HAP-1 (cell line): ENCODE measurements at regions not wholly inside any gene's neighbourhood (a gene's known extent, or its start where the extent isn't known, plus 50 kb on each side); places are given as distances from the start of the nearest gene placed in this dataset.

ENCODE experiments used
- DNase-seq, 2 experiments: peaks; one replicate each; pipeline ENCODE4 v3.0.0-alpha.2; 2016 to 2020; ENCODE audit warnings: low spot score in 2 of 2
- H3K27me3 ChIP-seq: fragments of 250-450 bp; sonication (Bioruptor Pico); 2 replicates; pipeline ENCODE4 v1.5.1; 2020; ENCODE audit warnings: low read depth, mild to moderate bottlenecking, moderate library complexity
- H3K36me3 ChIP-seq: fragments of 250-450 bp; sonication (Bioruptor Pico); replicated peaks from 2 replicates; pipeline ENCODE4 v1.5.1; 2020; ENCODE audit warnings: mild to moderate bottlenecking
- H3K4me1 ChIP-seq: fragments of 250-450 bp; sonication (Bioruptor Pico); 2 replicates; pipeline ENCODE4 v1.5.1; 2020; ENCODE audit warnings: mild to moderate bottlenecking
- H3K4me3 ChIP-seq: fragments of 250-450 bp; sonication (Bioruptor Pico); 2 replicates; pipeline ENCODE4 v1.5.1; 2020; ENCODE audit warnings: mild to moderate bottlenecking, moderate library complexity
- H3K9me3 ChIP-seq: fragments of 250-450 bp; sonication (Bioruptor Pico); 2 replicates; pipeline ENCODE4 v1.5.1; 2020; ENCODE audit warnings: mild to moderate bottlenecking, moderate library complexity
- in situ Hi-C: fragments of 300-500 bp; cut with MboI; formaldehyde crosslinking; loops from 3 replicates; pipeline ENCODE4 v1.14.3; 2020; ENCODE audit warnings: low sequenced_read_pairs, inconsistent platforms, mixed read lengths

DNA sequence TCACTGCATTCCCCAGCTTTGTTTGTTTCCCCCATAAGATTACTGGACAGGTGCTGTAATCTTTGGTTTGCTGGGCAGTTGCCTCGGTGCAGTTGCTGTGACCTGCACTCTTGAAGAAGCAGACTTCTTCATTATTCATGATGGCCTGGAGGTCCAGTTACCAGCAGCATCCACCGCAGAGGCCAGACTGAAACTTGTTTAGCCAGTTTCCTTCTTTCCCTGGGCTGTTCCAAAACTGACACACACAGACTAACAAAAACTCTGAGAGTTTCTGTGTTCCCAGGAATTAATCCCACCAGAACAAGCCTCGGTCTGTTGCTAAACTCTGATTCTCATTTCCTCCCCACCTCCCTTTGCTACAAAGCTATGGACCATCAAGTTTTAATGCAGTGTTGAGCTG, 144.1 kb downstream of the QRSL1 start:
- in situ Hi-C loops, result no loop called here
- H3K27me3 ChIP-seq, result no peaks in the 10 kb centered on the region
- no peak for DNase-seq
- no peaks in the 10 kb centered on the region for H3K4me1 ChIP-seq
- no peak overlapping the region for H3K4me3 ChIP-seq
- H3K9me3 ChIP-seq, result peaks cover 6% of the 10 kb centered on the region; the same call in 1 of the 2 replicates
- no peaks in the 10 kb centered on the region for H3K36me3 ChIP-seq

DNA sequence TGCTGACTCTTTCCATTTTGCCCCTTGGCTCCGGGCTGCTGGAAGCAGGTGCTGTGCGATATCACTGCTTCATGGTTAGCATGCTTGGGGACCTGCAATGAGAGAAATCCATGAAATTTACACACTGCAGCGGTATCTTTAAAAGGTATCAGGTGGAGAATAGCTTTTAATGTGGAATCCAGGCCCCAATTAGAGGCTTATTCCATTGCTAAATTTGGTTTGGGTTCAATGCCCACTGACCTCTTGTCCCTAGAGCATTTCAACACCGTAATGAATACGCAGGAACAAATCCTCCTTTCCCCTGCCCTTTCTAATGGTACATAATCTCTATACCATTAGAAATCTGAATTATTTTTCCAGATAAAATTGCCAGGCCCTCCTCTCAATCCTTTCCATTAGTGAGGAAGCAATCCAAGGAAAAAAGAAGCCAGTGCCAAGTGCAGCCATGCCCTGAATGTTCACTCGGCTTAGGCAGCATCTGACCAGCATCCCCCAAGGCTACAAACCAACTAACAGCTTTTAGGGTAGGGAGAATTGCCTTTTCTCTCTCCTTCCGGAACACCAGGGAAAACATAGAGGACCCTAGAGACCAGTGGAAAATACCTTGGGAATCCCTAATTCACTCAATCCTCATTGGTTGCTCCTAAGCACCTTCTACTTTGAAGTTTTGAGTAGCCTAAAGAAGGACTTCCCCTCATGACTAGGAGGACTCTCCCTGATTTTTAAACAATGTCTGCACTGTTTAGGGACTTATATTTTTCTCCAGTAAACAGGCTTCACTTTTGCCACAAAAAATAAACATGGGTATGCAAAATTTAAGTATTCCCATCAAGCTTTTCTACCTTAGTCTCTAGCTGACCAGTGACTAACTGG, 143.1 kb downstream of the QRSL1 start:
- H3K27me3 ChIP-seq, result no peaks in the 10 kb centered on the region
- in situ Hi-C loops, result no loop called here
- no peak overlapping the region for H3K4me3 ChIP-seq
- H3K36me3 ChIP-seq, result no peaks in the 10 kb centered on the region
- H3K4me1 ChIP-seq, result no peaks in the 10 kb centered on the region
- no peak for DNase-seq
- peaks cover 6% of the 10 kb centered on the region; the same call in 1 of the 2 replicates for H3K9me3 ChIP-seq

DNA sequence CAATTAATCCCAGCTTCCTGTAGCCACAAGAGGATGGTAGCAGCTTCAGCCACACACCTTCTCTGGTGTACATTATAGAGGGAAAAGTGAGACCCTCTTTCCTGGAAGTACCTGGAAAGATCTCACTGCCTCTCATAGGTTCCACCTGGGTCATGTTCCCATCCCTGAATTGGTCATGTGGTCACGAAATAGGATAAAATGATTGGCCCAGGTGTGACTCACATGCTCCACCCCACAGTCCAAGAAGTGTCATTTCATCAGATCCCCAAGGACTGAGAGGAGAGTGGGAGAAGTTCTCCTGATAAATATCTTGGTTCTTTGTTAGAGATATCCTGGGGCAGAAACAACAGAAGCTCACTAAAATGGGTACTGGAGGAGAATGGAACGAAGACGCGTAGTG, 142.4 kb downstream of the QRSL1 start:
- H3K4me3 ChIP-seq, result no peak overlapping the region
- no peak for DNase-seq
- H3K36me3 ChIP-seq, result no peaks in the 10 kb centered on the region
- in situ Hi-C loops, result no loop called here
- H3K27me3 ChIP-seq, result no peaks in the 10 kb centered on the region; the same call in 1 of the 2 replicates
- H3K4me1 ChIP-seq, result no peaks in the 10 kb centered on the region
- peaks cover 6% of the 10 kb centered on the region; the same call in 1 of the 2 replicates for H3K9me3 ChIP-seq

DNA sequence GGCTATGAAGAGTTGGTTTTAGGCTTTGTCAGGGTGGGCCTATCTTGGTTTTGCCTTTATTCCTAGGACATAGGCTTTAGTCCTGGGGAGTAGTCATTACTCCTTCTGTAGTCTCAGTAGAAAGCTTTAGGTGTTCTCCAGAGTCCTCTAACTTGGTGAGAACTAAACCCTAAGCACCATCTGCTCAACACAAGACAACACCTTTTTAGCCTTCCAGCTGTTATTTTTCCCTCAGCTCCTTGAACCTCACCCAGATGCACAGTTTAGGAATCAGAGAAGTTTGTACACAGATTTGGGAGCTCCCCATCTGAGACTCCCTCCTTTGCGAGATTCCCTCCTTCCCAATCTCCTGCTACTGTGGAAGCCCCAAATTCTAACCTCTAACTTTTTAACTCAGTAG, 141.3 kb downstream of the QRSL1 start:
- Histone ChIP-seq H3K4me3 (no peak overlapping the region), H3K36me3 (no peaks in the 10 kb centered on the region), H3K27me3 (no peaks in the 10 kb centered on the region; the same call in 1 of the 2 replicates), H3K4me1 (no peaks in the 10 kb centered on the region), H3K9me3 (peaks cover 6% of the 10 kb centered on the region; the same call in 1 of the 2 replicates)
- in situ Hi-C loops, result no loop called here
- DNase-seq, result no peak

DNA sequence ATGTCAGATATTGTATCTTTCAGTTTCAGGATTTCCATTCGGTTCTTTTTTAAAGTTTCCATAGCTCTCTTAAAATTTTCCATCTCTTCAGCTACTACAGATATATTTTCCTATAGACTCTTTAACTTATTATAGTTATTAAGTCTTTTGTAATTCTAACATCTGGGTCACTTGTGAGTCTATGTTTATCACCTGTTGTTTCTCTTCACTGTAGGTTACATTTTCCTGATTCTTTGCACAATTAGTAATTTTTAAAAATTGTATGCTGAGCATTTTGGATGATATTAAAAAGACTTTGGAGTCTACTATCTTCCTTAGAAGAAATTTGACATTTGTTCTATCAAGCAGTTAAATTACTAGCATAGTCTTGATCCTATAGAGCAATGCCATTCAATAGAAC, 140.7 kb downstream of the QRSL1 start:
- no peak for DNase-seq
- Histone ChIP-seq H3K4me3 (no peak overlapping the region), H3K9me3 (peaks cover 6% of the 10 kb centered on the region; the same call in 1 of the 2 replicates), H3K27me3 (peaks cover 1% of the 10 kb centered on the region; the same call in 1 of the 2 replicates), H3K36me3 (no peaks in the 10 kb centered on the region), H3K4me1 (no peaks in the 10 kb centered on the region)
- in situ Hi-C loops, result no loop called here

- in situ Hi-C loops, result no loop called here
- H3K4me3 ChIP-seq, result no peak overlapping the region
- peaks cover 6% of the 10 kb centered on the region; the same call in 1 of the 2 replicates for H3K9me3 ChIP-seq
These were observed 137.9 kb downstream of the QRSL1 start for GRCh38 chr6:106767271-106767670.

DNA sequence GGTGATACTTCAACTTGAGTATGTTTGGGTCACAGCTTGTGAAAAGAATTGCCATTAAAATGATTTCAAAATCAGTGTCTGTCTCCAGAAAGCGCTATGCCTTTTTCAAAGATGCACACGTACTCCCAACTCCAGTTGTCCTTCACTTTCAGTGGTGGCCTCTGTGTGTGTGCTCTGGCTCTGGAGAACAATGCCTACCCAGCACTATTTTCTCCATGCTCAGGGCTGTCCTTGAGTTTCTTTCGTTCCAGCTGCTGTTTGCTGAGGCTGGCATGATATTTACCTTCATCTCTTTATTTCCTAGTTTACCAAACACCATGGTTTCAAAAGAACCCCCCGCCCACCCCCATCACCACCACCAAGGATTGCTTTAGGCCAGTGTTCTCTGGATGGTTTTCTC, 136.8 kb downstream of the QRSL1 start:
- DNase-seq, result no peak
- no peaks in the 10 kb centered on the region for H3K4me1 ChIP-seq
- no peak overlapping the region for H3K4me3 ChIP-seq
- H3K9me3 ChIP-seq, result peaks cover 3% of the 10 kb centered on the region; the same call in 1 of the 2 replicates
- in situ Hi-C loops, result no loop called here
- H3K36me3 ChIP-seq, result no peaks in the 10 kb centered on the region
- H3K27me3 ChIP-seq, result peaks cover 6% of the 10 kb centered on the region; the same call in 1 of the 2 replicates

More at GRCh38 chr6:106767271-106767670, 137.9 kb downstream of the QRSL1 start:
- H3K27me3 ChIP-seq, result peaks cover 6% of the 10 kb centered on the region; the same call in 1 of the 2 replicates
- no peaks in the 10 kb centered on the region for H3K36me3 ChIP-seq
- DNase-seq, result no peak
- no peaks in the 10 kb centered on the region for H3K4me1 ChIP-seq

GRCh38 chr6:106765496-106765895, 136.1 kb downstream of the QRSL1 start:
- no peak for DNase-seq
- Histone ChIP-seq H3K9me3 (peaks cover 1% of the 10 kb centered on the region; the same call in 1 of the 2 replicates), H3K4me1 (no peaks in the 10 kb centered on the region), H3K4me3 (no peak overlapping the region), H3K27me3 (peaks cover 6% of the 10 kb centered on the region; the same call in 1 of the 2 replicates), H3K36me3 (no peaks in the 10 kb centered on the region)
- in situ Hi-C loops, result no loop called here

GRCh38 chr6:106764353-106764980, 135.1 kb downstream of the QRSL1 start:
- H3K4me1 ChIP-seq, result no peaks in the 10 kb centered on the region
- peaks cover 6% of the 10 kb centered on the region; the same call in 1 of the 2 replicates for H3K27me3 ChIP-seq
- in situ Hi-C loops, result no loop called here
- H3K36me3 ChIP-seq, result no peaks in the 10 kb centered on the region
- no peak overlapping the region for H3K4me3 ChIP-seq
- no peaks in the 10 kb centered on the region for H3K9me3 ChIP-seq
- no peak for DNase-seq

DNA sequence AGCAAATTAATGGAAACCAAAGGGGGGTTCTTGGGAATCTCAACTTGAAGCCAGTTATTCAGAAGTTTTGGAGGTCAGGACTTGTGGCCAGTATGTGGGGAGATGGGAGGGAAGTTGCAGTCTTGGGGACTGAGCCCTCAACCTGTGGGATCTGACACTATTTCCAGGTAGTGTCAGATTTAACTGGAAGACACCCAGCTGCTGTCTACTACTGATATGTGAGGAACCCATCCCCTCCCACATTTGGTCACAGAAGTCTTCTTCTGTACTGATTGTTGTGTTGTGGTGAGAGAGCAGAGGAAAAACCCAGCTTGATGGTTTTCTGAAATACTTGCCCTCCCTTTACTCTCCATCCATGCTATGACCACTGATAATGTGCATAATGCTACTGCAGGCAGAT, 134.0 kb downstream of the QRSL1 start:
- H3K27me3 ChIP-seq, result peaks cover 6% of the 10 kb centered on the region; the same call in 1 of the 2 replicates
- in situ Hi-C loops, result no loop called here
- DNase-seq, result no peak
- H3K4me1 ChIP-seq, result no peaks in the 10 kb centered on the region
- no peaks in the 10 kb centered on the region for H3K36me3 ChIP-seq
- H3K4me3 ChIP-seq, result no peak overlapping the region
- no peaks in the 10 kb centered on the region for H3K9me3 ChIP-seq

- H3K27me3 ChIP-seq, result peaks cover 6% of the 10 kb centered on the region; the same call in 1 of the 2 replicates
- H3K36me3 ChIP-seq, result no peaks in the 10 kb centered on the region
- no peaks in the 10 kb centered on the region for H3K4me1 ChIP-seq
- in situ Hi-C loops, result no loop called here
- H3K9me3 ChIP-seq, result no peaks in the 10 kb centered on the region
- DNase-seq, result no peak
- H3K4me3 ChIP-seq, result no peak overlapping the region
These were observed 131.8 kb downstream of the QRSL1 start for GRCh38 chr6:106761160-106761559.

- Histone ChIP-seq H3K9me3 (no peaks in the 10 kb centered on the region), H3K4me3 (no peak overlapping the region), H3K27me3 (no peaks in the 10 kb centered on the region), H3K4me1 (no peaks in the 10 kb centered on the region), H3K36me3 (no peaks in the 10 kb centered on the region)
- in situ Hi-C loops, result no loop called here
- DNase-seq, result no peak
These were observed 129.7 kb downstream of the QRSL1 start for GRCh38 chr6:106759112-106759511.

DNA sequence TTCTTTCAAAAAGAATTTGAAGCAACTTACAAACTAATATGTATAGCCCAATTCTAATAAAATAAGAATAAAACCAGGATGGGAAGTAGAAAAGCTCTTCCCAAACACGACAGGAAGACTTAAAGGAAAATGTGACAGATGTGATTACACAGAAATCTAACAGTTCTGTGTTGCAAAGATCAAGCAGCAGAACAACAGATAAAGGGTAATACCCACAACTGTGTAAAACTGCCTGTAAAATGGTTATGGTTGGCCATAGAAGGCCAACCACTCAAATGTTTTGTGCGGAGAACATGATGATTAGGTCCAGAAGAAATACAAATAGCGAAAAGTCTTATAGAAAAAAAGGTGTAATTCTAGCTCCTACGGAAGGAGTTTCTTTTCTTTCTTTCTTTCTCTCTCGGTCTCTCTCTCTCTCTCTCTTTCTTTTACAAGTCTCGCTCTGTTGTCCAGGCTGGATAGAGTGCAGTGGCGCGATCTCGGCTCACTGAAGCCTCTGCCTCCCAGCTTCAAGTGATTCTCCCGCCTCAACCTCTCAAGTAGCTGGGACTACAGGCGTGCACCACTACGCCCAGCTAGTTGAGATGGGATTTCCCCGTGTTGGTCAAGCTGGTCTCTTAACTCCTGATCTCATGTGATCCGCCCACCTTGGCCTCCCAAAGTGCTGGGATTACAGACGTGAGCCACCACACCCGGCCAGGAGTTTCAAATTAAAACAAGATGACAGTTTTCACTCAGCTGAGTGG, 128.5 kb downstream of the QRSL1 start:
- no peaks in the 10 kb centered on the region for H3K4me1 ChIP-seq
- no peaks in the 10 kb centered on the region for H3K27me3 ChIP-seq
- in situ Hi-C loops, result no loop called here
- no peaks in the 10 kb centered on the region for H3K9me3 ChIP-seq
- no peaks in the 10 kb centered on the region for H3K36me3 ChIP-seq
- DNase-seq, result no peak
- H3K4me3 ChIP-seq, result no peak overlapping the region
